Ovary (tissue), 7 donors: ENCODE measurements at regions not wholly inside any gene's neighbourhood (a gene's known extent, or its start where the extent isn't known, plus 50 kb on each side); places are given as distances from the start of the nearest gene placed in this dataset.

ENCODE experiments used
- DNase-seq, 5 donors: peaks; one replicate each; pipeline ENCODE4 v3.0.0-alpha.2; 2019 to 2020
- H3K27ac ChIP-seq, 2 donors: fragments of 200-600 bp; one replicate each; pipeline versions ENCODE4 v1.5.1 to v1.8.0; 2019 to 2022
- H3K27me3 ChIP-seq: fragments of 200-600 bp; one replicate; pipeline ENCODE4 v1.8.0; 2022
- H3K36me3 ChIP-seq: fragments of 200-600 bp; sonication (generic); one replicate; pipeline ENCODE4 v1.5.1; 2019
- H3K4me1 ChIP-seq: one replicate; pipeline ENCODE4 v1.8.1; 2013; ENCODE audit warnings: mild to moderate bottlenecking, moderate library complexity; ENCODE audit not compliant: insufficient read depth
- H3K4me3 ChIP-seq: fragments of 200-600 bp; sonication (generic); one replicate; pipeline ENCODE4 v1.5.1; 2017
- H3K9me3 ChIP-seq, 2 donors: fragments of 200-600 bp in 1 of 2; sonication (generic) in 1 of 2; one replicate each; pipeline versions ENCODE4 v1.5.1 to v1.8.1; 2013 to 2019; ENCODE audit warnings: mild to moderate bottlenecking in 1 of 2, moderate library complexity in 1 of 2
- EP300 ChIP-seq: sonication (generic); formaldehyde crosslinking; IDR thresholded peaks from one replicate; pipeline ENCODE4 v1.6.1; 2017; ENCODE audit warnings: antibody characterized with exemption
- POLR2A ChIP-seq: fragments of 450-650 bp; IDR thresholded peaks from one replicate; pipeline ENCODE4 v1.6.1; 2017; ENCODE audit warnings: antibody characterized with exemption, mild to moderate bottlenecking, moderate library complexity
- WGBS, 3 donors: extraction: QIAGEN DNeasy Blood & Tissue Kit in 1 of 3; methylation state at CpG; one replicate each; pipeline versions ENCODE4 v1.1.5 to v1.1.7; 2013 to 2017; 5-methylcytosine and 5-hydroxymethylcytosine counted together
- intact Hi-C, 4 donors: fragments of 100-400 bp; cut with DNase I; formaldehyde crosslinking; loops; one replicate each; pipeline versions ENCODE4 v1.11.0 to v1.15.1; 2022 to 2023
- TF ChIP-seq, protein P1 (sequence below), 3 donors: fragments of 450-650 bp in 2 of 3; fragments of 200-600 bp in 1 of 3; IDR thresholded peaks; one replicate each; pipeline versions ENCODE4 v1.5.1 to v1.8.0; 2016 to 2022; ENCODE audit warnings: antibody characterized with exemption in 3 of 3, mild to moderate bottlenecking in 1 of 3
- donor health status: DM: no; HTN: no; CAD: no; lungs with moderate emphysema.
- donor health status: DM: no; HTN: no; CAD: no.
- donor health status: Bipolar disorder and iron deficiency.
- donor health status: DM: no; HTN: no; CAD: no.
- donor health status: DM: yes; HTN: yes; CAD: no.

DNA sequence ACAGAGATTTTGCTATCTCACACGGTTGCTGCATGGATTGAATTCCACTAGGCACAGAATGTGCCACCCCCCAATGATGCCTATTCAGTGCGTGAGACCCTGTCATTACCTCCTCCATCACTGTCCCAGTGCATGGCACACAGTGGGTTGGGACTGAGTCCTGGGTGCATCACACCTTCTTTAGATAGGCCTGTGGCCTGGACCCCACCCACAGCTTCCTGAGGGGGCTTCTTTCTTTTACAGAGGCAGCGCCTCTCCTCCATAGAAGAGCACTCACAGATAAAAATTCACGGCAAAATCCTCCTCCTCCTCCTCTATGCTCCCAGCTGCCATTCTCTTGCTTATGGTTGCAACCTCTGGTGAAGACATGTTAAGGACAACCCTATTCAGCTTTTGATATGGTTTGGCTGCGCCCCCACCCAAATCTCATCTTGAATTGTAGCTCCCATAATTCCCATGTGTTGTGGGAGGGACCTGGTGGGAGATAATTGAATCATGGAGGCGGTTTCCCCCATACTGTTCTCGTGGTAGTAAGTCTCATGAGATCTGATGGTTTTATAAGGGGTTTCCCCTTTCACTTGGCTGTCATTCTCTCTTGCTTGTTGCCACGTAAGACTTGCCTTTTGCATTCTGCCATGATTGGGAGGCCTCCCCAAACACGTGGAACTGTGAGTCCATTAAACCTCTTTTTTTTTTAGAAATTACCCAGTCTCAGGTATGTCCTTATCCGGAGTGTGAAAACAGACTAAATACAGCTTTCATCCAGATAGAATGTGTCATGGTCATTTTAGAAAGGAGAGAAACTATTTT is 147.6 kb downstream of the KLF13 start:
- Histone ChIP-seq H3K4me3 (no peak overlapping the region), H3K4me1 (peaks cover 5% of the 10 kb centered on the region), H3K9me3 (no peaks in the 10 kb centered on the region), H3K27ac (no peak overlapping the region), H3K36me3 (no peaks in the 10 kb centered on the region), H3K27me3 (no peaks in the 10 kb centered on the region)
- intact Hi-C loops = no loop called here
- WGBS, 3 donors = 79 to 94% (median 87%) methylated on average over 10 of the region's 10 CpGs
- peak in 1 of 5 donors; percentile 4 for DNase-seq
- TF ChIP-seq POLR2A (no peak), EP300 (no peak)
- TF ChIP-seq, protein P1, sequence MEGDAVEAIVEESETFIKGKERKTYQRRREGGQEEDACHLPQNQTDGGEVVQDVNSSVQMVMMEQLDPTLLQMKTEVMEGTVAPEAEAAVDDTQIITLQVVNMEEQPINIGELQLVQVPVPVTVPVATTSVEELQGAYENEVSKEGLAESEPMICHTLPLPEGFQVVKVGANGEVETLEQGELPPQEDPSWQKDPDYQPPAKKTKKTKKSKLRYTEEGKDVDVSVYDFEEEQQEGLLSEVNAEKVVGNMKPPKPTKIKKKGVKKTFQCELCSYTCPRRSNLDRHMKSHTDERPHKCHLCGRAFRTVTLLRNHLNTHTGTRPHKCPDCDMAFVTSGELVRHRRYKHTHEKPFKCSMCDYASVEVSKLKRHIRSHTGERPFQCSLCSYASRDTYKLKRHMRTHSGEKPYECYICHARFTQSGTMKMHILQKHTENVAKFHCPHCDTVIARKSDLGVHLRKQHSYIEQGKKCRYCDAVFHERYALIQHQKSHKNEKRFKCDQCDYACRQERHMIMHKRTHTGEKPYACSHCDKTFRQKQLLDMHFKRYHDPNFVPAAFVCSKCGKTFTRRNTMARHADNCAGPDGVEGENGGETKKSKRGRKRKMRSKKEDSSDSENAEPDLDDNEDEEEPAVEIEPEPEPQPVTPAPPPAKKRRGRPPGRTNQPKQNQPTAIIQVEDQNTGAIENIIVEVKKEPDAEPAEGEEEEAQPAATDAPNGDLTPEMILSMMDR (IDR thresholded peaks at IDR 0.05) = no peak

- no peaks in the 10 kb centered on the region for H3K36me3 ChIP-seq
- no peak for DNase-seq
- no peak overlapping the region for H3K27ac ChIP-seq
- H3K4me1 ChIP-seq = peaks cover 5% of the 10 kb centered on the region
- TF ChIP-seq, protein P1 (IDR thresholded peaks at IDR 0.05) = no peak
- TF ChIP-seq POLR2A (no peak), EP300 (no peak)
- H3K27me3 ChIP-seq = no peaks in the 10 kb centered on the region
- WGBS, 3 donors = 77 to 82% (median 79%) methylated on average over 7 of the region's 7 CpGs
- no peak overlapping the region for H3K4me3 ChIP-seq
- intact Hi-C loops = no loop called here
- H3K9me3 ChIP-seq = no peaks in the 10 kb centered on the region
Observed at GRCh38 chr15:31476236-31476810, 149.7 kb downstream of the KLF13 start.

DNA sequence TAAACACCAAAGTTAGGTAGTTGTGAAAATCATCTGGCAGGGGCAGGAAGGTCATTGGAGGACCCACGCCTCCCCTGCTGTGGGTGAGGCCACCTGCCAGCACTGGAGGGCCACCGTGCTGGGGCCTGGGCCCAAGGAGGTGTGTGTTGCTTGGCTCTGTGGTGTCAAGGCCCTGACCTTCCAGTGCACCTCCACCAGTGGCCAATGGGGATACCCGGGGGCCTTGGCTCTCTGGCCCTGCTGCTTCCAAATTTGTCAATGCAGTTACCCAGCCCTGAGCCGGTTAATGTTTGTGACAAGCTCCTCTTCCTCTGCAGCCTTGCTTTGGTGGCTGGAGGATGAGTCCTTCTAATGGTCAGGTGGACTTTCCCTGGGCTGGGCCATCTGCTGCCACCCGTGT is 150.2 kb downstream of the KLF13 start:
- no peak for DNase-seq
- H3K4me1 ChIP-seq = peaks cover 5% of the 10 kb centered on the region
- TF ChIP-seq, protein P1 (IDR thresholded peaks at IDR 0.05) = no peak
- TF ChIP-seq POLR2A (no peak), EP300 (no peak)
- H3K27ac ChIP-seq = no peak overlapping the region
- no peaks in the 10 kb centered on the region for H3K9me3 ChIP-seq
- WGBS, 3 donors = 75 to 93% (median 87%) methylated on average over 5 of the region's 5 CpGs
- intact Hi-C loops = no loop called here
- no peaks in the 10 kb centered on the region for H3K27me3 ChIP-seq
- no peak overlapping the region for H3K4me3 ChIP-seq
- no peaks in the 10 kb centered on the region for H3K36me3 ChIP-seq

DNA sequence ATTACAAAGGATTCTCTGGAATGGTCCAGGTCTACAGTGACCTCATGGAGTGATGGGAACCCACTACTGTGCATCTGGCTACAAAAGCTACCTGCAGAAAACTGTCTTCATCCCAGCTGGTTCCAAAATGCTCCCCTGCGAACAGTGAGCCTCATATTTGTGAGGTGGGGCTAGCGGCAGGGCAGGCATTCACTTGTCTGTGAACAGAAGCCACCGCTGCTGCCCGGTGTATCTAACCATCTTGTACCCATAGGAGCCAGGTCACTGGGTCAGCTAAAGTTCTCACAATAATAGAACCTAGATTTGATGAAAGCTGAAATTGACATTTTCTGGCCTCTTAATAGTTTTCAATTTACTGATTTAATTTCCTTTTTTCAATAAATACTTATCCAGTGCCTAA is 150.7 kb downstream of the KLF13 start:
- TF ChIP-seq, protein P1 (IDR thresholded peaks at IDR 0.05) = no peak
- TF ChIP-seq EP300 (no peak), POLR2A (no peak)
- 95 to 97% (median 97%) methylated on average over 4 of the region's 4 CpGs for whole genome bisulfite sequencing, 3 donors
- Histone ChIP-seq H3K9me3 (no peaks in the 10 kb centered on the region), H3K27me3 (no peaks in the 10 kb centered on the region), H3K27ac (no peak overlapping the region), H3K4me1 (peaks cover 5% of the 10 kb centered on the region), H3K36me3 (no peaks in the 10 kb centered on the region), H3K4me3 (no peak overlapping the region)
- intact Hi-C loops = no loop called here
- no peak for DNase-seq
